HG02571 (cell line): ENCODE measurements at regions not wholly inside any gene's neighbourhood (a gene's known extent, or its start where the extent isn't known, plus 50 kb on each side); places are given as distances from the start of the nearest gene placed in this dataset.
"Not testable (repeated sequence)": the region's sequence is repeated elsewhere in the genome, so short reads cannot be mapped to it uniquely, and the experiment has no call there.

Experiments
- ATAC-seq: cut with Tn5 transposase; IDR thresholded peaks from one replicate; pipeline ENCODE4 v1.9.1; 2021; ENCODE audit warnings: mild to moderate bottlenecking, moderate library complexity; ENCODE audit not compliant: unreplicated experiment

DNA sequence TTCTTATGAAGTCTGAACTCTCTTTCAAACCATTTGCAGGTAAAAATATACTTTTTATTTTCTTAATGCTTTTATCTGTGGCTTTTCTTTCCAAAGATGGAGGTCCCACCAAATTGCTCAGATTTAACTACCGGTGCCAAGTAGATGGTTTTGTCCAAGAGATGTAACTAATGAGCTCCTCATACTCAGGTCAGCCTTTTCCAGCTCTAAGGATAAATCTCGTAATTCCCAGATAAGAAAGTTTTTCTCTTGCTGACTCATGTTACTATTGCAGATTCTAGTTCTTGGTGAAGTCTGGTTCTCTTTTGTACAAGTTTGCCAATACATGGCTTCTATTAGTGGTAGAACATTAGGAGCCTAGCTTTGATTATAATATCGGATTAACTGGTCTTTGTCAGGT lies 550.8 kb upstream of the ZNF804A start:
- no peak for ATAC-seq

DNA sequence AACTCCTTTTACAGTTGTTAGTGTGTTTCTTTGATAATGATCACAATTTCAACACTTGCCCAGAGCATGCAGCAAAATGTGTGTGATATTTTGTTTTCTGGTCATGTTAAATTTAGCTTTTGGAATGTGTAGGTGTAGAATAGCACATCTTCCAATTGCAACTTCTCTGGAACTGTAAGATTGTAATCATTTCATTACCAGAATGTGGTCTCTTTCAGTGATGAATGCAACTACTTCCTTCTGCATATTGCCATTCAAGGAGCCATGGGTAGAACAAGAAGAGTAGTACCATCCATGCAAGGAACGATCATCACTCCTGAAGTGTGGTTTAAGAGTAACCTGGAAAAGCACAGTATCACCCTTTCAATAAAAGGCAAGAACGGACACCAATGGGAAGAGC lies 548.8 kb upstream of the ZNF804A start:
- no peak for ATAC-seq

DNA sequence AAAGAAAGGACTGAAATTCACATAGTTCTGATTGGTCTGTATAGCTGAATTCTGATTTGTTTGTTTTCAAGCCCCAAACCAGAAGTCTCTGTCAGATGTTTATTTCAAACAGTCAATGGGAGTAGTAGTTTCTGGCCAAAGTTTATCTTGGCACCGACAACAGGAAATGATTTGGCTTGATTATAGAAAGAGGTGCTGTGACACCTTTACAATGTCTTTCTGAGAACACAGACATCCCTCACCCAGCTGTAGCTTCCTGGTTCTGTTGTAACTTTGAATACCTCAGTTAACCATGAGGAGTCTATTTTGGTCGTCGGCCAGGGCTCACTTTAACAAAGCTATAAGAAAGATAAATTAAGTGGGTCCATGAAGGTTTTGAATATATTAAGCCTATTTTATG lies 545.0 kb upstream of the ZNF804A start:
- no peak for ATAC-seq

DNA sequence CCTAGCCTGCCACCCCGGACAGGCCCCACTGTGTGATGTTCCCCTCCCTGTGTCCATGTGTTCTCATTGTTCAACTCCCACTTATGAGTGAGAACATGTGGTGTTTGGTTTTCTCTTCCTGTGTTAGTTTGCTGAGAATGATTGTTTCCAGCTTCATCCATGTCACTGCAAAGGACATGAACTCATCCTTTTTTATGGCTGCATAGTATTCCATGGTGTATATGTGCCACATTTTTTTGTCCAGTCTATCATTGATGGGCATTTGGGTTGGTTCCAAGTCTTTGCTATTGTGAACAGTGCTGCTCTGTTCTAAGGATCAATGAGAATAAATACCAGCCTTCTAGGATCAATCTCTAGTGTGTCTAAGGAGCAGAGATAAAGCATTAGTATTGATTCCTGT lies 543.9 kb upstream of the ZNF804A start:
- ATAC-seq: not testable (repeated sequence)

DNA sequence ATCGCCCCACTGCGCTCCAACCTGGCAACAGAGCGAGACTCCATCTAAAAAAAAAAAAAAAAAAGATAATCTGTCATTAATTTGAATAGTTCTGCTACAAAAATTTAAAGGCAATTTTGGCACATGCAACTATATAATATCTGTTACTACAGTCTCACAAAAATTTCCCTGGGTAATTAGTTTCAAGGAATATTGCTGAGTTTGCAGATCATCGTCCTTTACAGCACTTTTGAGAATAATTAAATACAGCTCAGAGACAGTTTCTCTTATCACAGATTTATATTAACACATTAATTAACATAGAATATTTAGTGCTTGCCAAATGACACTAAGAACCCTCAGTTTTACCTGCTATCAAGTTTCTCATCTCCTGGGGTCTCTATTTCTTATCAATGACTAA lies 540.4 kb upstream of the ZNF804A start:
- no peak for ATAC-seq

DNA sequence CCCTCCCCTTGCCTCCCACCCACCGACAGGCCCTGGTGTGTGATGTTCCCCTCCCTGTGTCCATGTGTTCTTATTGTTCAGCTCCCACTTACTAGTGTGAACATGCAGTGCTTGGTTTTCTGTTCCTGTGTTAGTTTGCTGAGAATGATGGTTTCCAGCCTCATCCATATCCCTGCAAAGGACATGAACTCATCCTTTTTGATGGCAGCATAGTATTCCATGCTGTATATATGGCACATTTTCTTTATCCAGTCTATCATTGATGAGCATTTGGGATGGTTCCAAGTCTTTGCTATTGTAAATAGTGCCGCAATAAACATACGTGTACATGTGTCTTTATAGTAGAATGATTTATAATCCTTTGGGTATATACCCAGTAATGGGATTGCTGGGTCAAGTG lies 538.1 kb upstream of the ZNF804A start:
- not testable (repeated sequence) for ATAC-seq

DNA sequence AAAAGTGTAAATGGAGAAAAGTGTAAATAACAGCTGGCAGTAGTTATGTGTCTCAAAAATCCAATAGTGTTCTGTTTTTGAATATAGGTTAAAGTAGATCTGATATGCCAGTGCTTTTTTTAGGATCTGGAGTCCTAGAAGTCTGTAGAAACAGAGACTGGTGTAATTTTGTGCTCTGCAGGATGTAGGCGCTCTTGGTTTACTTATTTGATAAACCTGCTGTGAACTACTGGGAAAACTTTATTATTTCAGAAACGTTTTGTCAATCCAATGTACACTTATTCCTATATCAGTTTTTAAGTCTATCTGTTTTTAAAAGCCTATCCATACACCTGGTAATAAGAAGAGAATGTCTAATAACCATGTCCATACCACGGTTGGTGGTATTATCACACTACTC lies 530.8 kb upstream of the ZNF804A start:
- no peak for ATAC-seq

DNA sequence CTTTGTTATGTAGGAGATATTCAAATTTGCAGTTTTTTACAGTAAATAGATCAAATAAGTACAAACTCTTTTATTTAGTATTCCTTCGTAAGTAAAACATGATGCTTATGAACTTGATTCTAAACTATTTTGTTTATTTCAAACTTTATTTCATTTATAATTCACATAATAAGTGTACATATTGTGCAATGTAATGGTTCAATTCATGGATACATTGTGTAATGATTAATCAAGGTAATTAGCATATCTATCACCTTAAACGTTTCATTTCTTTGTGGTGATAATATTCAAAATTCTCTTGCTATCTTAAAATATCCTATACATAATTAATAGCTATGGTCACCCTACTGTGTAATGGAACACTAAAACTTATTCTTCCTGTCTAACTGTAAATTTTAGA lies 525.9 kb upstream of the ZNF804A start:
- ATAC-seq: no peak

DNA sequence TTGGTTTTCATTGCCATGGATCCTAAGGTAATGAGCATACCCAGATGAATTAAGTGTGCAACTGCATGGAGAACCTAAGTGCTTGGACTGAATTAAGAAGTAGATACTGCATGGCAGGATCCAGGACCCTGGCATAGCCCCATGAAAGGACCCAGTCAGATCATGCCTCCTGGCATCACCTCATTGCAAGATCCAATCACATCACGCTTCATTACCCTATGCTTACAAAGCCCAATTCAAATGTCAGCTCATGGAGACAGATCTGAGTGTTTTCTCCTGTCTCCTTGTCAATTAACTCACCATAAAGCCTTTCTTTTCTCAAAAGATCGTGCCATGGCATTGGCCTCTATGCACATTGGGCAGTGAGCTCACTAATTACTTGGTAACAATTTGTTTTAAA lies 519.8 kb upstream of the ZNF804A start:
- no peak for ATAC-seq

DNA sequence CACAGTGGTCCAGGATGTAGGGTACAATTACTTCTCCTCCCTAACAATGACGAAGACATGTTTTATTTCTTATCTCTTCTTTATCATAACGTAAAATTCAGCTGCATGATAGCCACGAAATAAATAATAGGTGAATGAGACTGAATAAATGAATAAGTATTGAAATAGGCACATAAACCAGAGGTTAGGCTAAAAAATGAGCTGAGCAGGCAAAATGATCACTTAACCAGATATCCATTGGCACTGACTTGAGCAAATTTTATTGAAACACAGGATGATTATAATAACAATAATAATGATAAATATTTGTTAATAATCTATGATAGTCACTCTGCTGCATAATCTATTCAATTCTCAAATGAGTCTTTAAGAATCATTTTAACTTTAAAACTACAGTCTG lies 506.9 kb upstream of the ZNF804A start:
- no peak for ATAC-seq

DNA sequence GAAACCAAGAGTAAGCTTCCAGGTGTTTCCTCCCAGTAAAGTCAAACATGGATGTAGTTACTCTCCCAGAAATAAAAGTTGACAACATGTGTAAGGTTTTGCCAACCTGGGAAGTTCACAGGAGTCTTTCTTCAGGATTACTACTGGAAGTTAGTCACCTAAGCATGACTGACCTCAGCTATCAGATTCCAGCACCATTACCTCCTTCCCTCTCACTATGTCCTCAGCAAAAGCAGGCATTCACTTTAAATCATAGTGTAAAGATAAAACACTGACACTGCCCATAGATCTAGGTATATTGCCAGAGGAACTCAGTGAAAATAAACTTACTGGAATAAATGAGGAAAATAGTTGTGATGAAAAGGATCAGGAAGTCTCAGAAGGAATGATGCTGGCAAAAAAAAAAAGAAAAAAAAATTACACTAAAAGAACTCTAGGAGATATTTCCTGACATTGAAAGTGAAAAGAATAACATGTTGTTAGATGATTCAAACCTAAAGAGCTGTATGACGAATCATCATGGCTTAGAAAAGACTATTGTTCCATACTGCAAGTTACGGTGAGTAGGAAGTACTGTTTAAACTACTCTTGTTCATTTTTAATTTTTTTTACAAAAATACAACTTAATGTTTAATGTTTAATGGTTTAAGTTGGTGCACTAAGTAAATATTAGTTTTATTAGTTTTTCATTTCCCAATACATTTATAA lies 484.5 kb upstream of the ZNF804A start:
- ATAC-seq: no peak

DNA sequence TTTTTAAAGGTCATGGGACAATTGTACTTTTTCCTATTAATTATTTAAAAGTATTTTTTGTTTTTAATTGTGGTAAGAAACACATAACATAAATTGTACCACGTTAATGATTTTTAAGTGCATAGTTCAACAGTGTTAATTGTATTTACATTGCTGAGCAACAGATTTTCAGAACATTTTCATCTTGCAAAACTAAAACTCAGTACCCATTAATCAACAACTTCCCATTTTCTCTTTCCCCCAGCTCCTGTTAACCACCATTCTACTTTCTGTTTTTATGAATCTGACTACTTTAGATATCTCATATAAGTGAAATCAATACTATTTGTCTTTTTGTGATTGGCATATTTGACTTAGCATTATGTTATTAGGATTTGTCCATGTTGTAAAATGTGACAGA lies 483.9 kb upstream of the ZNF804A start:
- no peak for ATAC-seq

DNA sequence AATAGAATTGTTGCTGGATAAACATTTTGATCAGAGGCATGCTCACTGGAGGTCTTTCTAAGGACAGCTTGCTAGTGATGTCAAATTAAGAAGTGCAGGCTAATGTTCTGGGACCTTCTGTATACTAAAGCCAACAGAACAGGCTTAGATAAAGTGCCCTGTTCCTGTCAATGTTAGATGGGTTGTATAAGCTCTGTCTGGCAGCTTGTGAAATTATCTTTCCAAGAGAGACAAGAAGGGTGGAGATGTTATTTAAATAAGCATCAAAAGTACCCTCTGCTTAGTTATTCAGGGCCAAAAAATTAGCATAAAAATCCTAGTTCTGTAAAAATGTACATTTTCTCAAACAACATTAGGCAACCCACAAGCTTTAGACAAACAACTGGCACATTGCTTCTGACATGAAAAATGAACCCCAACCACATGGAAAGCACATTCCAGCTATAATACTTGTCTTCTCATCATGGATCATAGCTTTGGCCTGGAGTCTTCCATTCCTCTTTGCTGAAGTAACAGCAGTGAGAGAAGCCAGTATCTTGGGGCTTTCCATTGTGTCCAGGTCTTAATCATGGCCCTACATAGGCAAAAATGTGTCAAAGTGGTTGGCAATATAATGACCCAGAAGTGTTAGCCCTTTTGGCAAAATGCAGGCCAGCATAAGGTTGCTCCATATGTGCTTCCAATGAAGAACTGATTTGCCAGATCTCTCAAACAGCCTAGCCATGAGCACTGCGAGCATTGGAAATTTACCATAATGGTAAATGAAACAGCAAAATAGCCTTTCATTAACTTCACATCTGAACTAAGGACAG lies 478.1 kb upstream of the ZNF804A start:
- ATAC-seq: no peak

DNA sequence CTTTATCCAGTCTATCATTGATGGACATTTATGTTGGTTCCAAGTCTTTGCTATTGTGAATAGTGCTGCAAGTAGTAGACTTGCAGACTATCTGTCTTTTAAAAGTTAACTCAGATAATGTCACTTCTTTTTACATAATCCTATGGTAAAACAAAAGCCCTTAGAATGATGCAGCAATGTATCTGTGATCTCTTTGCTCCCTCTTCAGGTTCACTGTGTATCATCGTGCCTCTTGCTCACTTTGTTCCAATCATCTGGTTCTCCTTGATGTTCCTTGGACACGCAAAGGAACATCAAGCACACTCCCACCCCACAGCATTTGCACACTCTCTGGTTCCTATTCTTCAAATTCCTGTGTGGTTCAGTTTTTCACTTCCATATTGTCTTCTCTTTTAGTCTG lies 472.5 kb upstream of the ZNF804A start:
- no peak for ATAC-seq

DNA sequence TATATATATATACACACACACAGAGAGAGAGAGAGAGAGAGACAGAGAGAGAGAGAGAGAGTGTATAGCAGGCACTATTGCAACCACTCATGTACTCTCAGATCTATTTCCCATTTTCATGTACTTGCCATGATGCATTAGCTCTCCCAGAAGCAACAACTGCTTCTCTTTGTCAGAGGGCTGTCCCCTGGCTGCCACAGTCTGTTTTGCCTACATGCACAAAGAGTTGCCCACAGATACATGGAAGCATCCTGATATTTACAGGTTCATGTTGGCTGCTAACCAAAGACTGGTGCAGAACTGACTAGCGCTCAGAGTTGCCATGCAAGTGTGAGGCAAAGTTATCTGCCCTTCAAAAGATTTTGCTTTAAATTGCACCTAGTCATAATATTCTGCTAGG lies 469.3 kb upstream of the ZNF804A start:
- ATAC-seq: no peak

DNA sequence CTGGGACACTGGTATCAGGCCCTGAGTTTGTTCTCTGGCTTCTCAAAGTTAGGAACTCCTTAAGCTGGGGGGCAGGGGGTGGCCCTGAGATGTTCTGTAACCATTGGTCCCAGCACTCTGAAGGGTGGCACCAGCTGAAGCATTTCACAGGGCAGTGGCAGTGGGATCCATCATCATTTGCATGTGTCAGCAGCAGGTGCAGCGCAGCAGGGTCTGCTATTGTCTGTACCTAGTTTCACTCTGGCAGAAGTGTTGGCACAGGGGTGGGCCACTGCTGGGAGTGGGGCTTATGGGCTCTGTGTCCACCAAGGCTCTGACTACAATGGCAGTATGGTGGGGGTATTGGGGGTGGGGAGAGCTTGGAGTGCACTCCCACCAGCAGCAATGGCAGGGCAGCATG lies 460.4 kb upstream of the ZNF804A start:
- no peak for ATAC-seq

DNA sequence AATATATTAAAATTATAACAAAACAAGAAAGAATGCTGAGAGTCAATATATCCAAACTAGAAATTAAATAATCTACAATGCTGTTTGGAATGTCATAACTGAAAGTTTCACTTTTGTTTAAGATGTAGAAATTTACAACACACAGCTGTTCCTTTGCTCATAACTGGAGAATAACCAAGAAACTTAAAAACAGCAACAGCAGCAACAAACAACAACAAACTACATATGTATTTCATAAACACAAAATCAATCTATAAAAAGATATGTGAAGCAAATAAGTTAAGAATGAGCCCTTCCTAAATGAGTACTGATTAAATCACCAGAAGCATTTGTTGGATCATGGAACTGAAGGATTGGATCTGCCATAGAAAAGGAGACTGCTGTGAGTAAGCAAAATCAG lies 456.5 kb upstream of the ZNF804A start:
- ATAC-seq: no peak

DNA sequence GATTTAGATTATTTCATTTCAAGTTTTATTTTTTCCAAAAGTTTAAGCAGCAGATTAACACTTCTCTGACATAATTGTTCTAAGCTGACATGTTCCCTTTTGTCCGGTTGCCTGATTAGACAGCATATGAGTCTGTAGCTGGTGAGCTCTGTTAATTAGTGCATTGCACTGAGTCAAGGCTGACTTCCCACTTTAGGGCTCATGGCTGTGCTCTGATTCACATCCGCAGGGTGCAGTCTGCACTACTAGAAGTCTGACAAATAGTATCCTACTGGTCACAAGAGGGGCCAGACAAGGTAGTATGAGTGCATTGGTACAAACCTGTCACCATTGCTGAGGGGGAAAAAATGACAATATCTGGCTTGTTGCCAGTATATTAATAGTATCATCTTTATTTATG lies 443.9 kb upstream of the ZNF804A start:
- ATAC-seq: no peak

DNA sequence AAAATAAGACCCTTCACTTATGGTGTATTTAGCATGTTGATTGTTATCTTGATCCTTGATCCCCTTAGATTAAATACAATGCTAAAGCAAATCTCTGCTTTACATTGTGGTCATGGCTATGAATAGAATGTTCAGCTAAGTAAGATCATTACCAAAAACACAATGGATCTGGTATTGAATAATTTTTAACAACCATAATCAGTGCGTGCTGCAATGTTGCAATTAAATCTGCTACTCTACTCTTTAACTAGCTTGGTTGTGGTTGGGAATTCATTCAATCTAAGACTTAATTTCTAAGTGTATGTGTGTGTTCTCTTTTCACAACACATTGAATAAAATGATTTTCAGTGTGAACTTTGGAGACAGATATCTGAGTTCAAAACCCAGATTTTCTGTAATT lies 442.5 kb upstream of the ZNF804A start:
- ATAC-seq: no peak

DNA sequence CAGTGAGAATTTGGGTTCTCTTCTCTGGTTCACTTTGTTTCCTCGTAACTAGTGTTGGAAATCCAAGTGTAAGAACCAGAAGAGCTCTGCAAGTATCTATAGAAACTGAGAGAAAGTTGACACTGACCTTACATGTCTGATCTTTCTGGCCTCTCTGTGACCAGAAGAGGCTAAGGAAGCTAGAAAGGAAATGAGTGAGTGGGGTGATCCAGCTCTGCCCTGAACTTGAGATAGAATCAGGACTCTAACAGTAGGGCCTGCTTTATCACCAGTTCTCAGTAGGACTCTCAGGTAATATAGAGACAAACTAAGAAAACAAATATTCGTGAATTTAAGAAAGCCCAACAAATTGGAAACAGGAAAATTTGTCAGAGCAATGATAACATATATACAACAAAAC lies 441.2 kb upstream of the ZNF804A start:
- ATAC-seq: no peak

DNA sequence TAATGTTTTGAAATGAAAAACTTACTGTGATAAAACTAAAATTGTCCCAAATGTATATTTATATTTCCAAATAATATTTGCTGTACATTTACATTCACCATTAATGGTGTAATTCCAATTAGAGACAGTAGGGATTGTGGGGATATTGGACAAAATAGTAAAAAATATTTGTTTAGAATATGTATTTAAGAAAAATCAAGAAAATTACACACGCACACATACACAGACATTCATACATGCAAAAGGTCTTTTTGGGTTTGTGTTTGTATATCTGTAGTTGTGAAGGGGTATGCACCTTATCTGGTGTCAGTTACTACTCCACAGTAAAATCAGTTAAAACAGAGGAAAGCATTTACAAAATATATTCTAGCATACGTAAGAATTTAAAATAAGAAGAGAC lies 435.9 kb upstream of the ZNF804A start:
- ATAC-seq: no peak

DNA sequence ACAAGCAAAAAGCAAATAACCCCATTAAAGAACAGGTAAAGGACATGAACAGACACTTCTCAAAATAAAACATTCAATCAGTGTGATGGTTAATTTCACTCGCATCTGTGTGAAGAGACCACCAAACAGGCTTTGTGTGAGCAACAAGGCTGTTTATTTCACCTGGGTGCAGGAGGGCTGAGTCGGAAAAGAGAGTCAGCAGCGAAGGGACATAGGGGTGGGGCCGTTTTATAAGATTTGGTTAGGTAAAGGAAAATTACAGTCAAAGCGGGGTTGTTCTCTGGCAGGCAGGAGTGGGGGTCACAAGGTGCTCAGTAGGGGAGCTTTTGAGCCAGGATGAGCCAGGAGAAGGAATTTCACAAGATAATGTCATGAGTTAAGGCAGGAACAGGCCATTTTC lies 429.5 kb upstream of the ZNF804A start:
- not testable (repeated sequence) for ATAC-seq

DNA sequence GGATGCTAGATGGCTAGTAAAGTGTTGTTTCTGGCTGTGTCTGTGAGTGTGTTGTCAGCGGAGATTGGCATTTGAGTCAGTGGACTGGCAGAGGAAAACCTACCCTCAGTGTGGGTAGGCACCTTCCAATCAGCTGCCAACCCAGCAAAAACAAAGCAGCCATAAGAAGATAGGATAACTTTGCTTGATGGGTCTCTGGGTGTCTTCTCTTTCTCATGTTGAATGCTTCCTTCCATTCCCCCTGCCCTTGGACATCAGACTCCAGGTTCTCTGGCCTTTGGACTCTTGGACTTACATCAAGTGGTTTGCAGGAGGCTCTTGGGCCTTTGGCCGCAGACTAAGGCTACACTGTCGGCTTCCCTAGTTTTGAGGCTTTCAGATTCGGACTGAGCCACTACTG lies 429.0 kb upstream of the ZNF804A start:
- no peak for ATAC-seq
